Hematopoietic multipotent progenitor cell treated with erythropoietin and hydrocortisone succinate and interleukin-3 and kit ligand, for 17 days (in vitro differentiated cells): ENCODE measurements at regions not wholly inside any gene's neighbourhood (a gene's known extent, or its start where the extent isn't known, plus 50 kb on each side); places are given as distances from the start of the nearest gene placed in this dataset.

ENCODE experiments used
- DNase-seq: peaks from one replicate; pipeline ENCODE4 v3.0.0-alpha.2; 2015; ENCODE audit warnings: low spot score

GRCh38 chr17:77684803-77685798 is 273.4 kb upstream of the TNRC6C start:
- no peak for DNase-seq

GRCh38 chr17:77685881-77686486 is 272.5 kb upstream of the TNRC6C start:
- no peak for DNase-seq

GRCh38 chr17:77686903-77687302 is 271.6 kb upstream of the TNRC6C start:
- no peak for DNase-seq

GRCh38 chr17:77687417-77687816 is 271.1 kb upstream of the TNRC6C start:
- no peak for DNase-seq

- no peak for DNase-seq
Measured at GRCh38 chr17:77687921-77688320, 270.6 kb upstream of the TNRC6C start.

- no peak for DNase-seq
Measured at GRCh38 chr17:77688369-77688768, 270.1 kb upstream of the TNRC6C start.

GRCh38 chr17:77690271-77691161 is 268.0 kb upstream of the TNRC6C start:
- no peak for DNase-seq

- DNase-seq: no peak
Measured at GRCh38 chr17:77691216-77692085, 267.1 kb upstream of the TNRC6C start.

- no peak for DNase-seq
Measured at GRCh38 chr17:77692571-77693161, 265.8 kb upstream of the TNRC6C start.

GRCh38 chr17:77693301-77693700 is 265.2 kb upstream of the TNRC6C start:
- no peak for DNase-seq

- no peak for DNase-seq
Measured at GRCh38 chr17:77693776-77694175, 264.7 kb upstream of the TNRC6C start.

GRCh38 chr17:77694391-77695363 is 263.8 kb upstream of the TNRC6C start:
- no peak for DNase-seq

GRCh38 chr17:77695386-77695785 is 263.1 kb upstream of the TNRC6C start:
- no peak for DNase-seq

GRCh38 chr17:77696151-77696720 is 262.3 kb upstream of the TNRC6C start:
- no peak for DNase-seq

GRCh38 chr17:77696721-77697460 is 261.6 kb upstream of the TNRC6C start:
- DNase-seq: no peak

GRCh38 chr17:77697480-77698400 is 260.8 kb upstream of the TNRC6C start:
- DNase-seq: no peak

GRCh38 chr17:77698903-77699623 is 259.4 kb upstream of the TNRC6C start:
- no peak for DNase-seq
